NCI-H2196 (cell line): ENCODE measurements at regions not wholly inside any gene's neighbourhood (a gene's known extent, or its start where the extent isn't known, plus 50 kb on each side); places are given as distances from the start of the nearest gene placed in this dataset.

Experiments
- DNase-seq: peaks from one replicate; lab custom pipeline; 2025; ENCODE audit not compliant: unreplicated experiment; lab: John Stamatoyannopoulos, UW

DNA sequence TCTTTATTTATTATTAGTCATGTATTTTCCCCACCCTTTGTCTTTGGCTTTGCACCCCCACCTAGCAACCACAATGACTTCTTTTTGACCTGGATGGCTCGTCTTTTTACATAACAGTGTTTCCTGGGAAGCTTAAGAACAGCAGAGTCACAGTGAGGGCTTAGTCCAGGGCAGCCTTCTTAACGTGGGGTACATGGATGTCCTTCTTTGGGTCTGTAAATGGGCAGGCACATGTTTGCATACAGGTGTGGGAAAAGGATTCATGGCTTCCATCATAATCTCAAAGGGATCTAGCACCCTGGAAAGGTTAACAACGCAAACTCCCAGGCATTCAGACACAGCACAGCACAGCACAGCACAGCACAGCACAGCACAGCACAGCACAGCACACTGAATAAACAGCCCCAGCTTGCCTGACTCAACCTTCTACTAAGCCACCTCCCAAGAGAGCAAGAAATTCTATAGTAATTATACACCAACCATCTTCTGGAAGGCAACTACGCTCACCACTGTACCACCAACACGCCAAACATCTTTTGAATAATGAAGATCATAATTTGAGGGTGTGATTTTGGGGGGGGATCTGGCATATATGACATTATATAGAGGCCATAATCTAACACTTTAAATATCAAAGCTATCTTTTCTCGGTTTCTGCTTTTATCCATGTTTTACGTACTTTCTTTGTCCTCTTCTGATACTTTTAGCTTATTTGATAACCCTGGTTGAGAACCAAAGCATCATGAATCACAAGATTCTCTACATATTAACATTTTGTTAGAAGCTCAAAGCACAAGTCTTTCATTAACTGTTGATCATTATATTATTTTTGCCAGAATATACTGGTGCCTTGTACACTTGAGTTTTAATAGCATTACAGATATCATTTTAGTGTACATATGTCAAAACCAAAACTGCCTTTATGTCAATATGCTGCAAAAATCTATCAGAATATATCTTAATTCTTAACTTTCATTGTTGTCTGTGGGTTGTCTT lies 177.2 kb upstream of the KLF14 start:
- DNase-seq = no peak

DNA sequence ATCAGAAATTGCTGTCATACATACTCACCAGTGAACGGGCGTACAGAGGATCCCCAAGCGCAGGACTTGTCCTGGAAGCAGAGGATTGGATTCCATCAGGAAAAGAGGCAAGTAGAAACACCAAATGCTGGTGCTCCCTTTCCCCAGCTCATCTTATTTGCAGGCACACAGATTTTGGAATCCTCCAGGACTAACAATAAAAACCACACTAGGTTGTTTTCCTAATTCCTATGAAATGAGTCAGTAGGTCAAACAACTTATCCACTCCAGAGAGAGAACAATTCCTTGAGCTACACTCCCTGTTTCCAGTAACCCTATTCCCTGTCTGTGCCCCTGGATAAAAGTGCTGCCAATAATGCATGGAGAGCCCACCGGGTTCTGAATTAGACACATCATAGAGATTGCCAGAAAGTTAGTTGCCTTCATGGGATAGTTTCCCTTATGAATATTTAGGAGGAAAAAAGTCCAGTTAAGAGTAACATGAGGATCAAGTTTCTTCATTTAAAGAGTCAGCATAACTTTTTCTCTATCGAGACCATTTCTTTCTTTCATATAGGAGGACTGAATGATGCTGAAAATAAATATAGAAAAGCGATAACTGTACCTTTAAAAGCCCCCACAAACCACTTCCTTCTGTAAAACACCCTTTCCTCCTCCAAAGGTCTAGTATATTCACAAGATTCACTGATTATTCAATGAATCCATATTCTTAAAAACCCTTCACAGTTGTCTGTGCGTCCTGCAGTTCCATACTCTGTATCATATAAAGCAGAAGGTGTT lies 178.3 kb upstream of the KLF14 start:
- no peak for DNase-seq

GRCh38 chr7:130912862-130913638 lies 179.0 kb upstream of the KLF14 start:
- no peak for DNase-seq

DNA sequence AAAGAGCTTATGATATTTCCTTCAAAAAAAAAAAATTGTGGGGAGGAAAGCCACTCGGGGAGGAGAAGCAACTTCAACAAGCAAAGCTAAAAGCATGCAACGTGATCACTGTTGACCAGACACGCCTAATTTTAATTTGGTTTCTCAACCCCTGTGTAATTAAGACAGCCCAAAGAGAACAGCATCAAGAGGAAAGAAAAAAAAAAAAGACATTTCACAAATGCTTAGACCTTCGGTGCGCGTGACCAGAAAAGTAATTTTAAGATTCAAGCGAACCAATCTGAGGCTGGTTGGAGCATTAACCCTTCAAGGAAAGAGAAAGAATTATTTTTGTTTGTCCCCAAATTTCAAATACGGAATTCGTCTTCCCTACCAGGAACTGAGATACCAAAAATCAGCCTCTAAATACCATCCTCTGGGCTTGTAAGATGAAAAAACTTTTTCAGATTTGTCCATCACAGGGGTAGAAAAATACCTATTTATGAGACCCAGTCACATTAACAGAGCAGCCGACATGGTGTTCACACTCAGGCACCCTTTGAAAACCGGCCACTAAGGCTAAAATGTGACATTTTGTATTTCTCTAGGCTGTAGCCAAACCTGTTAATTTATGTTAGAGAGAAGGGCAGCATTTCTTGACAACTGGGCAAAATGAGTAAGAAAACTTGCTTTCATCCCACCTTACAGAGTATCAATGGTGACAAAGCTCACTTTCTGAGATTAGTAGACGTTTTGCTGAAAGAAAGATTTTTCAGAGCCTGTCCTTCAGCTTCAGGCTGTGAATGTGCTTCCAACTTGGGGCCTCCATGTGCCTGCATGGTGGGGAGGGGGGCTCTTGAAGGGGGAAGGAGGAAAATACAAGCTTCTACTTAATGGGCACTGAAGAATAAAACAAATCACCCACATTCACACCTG lies 179.9 kb upstream of the KLF14 start:
- DNase-seq = no peak

GRCh38 chr7:130914554-130915294 lies 180.7 kb upstream of the KLF14 start:
- DNase-seq = no peak

DNA sequence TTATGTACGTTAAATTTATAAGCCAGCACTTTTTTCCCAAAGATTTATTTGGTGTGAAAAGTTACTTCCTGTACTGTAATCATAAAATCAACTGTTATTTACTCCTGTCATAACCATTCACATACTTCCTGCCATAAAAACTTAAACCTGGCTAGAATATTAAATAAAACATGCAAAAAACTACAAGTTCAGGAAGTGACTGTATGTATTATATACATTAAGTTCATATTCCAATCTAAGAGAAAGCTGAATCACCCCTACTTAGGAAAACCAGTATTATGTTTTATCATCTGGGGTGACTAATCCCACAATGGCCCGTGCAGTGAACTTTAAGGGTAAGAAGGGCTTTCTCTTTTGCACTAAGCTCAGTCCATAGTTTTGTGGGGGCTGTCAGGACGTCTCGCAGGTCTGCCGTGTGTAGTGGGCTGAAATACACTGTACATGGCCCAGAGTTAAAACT lies 183.7 kb upstream of the KLF14 start:
- DNase-seq = no peak

DNA sequence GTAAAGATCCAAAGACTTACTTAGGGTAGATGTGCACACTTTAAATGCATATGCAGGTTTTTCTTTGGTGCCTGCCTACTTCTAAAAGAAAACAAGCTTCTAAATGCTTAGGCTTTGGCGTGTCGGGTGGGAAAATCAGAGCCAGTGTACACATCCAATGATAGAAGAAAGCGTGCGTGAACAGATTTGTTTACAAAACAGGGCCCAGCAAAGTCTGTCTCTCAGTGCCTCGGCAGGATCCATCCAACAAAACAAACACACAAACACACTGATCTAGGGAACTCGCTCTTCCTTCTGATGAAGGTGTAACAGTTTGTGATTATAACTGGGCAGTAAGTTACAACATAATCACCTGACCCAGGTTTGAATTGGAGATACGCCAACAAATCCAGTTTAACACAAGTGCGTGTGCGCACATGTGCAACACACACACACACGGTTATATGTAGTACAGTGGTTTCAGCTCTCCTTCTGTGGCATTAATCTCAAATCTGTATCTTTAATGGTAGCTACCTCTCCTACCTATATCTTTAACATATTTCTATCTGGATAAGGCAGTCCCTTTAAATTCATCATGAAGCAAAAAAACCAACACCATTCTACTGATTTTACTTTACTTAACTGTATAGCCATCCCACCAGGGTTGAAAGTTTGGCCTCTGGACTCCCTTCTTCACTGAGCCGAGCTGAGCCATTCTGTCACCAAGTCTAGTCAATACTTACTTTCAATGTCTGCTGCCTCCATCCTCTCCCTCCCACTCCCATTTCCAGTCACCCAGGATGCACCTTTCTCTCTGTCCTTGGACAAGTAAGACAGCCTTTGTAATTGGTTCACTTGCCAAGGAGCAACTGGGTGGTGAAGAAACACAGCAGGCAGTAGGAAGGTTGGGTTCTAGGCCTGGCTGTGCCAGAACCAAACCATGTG lies 184.4 kb upstream of the KLF14 start:
- no peak for DNase-seq

GRCh38 chr7:130919316-130920103 lies 185.5 kb upstream of the KLF14 start:
- DNase-seq = no peak

- no peak for DNase-seq
Measured at GRCh38 chr7:130920122-130920521, 186.1 kb upstream of the KLF14 start.

DNA sequence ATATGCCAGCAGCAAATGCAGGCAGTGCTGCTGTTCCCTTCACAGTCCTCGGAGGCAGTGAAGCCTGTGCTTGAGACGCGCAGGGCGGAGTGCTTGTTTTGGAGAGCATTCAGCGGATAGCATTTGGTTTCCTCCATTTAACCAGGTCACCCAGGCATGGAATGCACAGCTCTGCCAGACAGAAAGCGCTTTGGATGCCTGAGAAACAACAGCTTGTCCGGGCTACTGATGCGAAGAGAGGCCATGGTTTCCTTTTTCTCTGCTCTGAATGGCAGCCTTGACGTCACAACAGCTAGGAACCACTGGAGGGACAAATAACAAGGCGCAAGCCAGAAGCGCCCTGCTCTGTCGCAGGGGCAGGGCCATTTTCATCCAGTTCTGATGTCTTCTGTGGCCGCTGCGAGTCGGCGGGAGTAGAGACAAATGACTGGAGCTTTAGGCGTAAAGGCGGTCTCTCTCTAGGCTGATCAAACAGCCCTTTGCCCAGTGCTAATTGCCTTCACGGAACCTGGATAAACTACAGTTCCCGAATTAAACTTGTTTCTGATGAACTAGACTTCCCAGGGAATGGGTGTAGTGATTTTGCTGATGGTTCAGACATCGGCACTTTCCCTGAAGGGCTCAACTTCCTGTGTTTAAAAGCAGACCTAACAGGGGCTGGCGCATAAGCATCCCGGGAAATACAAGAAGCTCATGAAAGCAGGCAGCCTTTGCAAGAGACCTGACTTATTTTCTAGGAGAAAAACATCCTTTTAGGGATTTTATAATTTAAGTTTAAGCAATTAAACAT lies 187.6 kb upstream of the KLF14 start:
- DNase-seq = no peak

DNA sequence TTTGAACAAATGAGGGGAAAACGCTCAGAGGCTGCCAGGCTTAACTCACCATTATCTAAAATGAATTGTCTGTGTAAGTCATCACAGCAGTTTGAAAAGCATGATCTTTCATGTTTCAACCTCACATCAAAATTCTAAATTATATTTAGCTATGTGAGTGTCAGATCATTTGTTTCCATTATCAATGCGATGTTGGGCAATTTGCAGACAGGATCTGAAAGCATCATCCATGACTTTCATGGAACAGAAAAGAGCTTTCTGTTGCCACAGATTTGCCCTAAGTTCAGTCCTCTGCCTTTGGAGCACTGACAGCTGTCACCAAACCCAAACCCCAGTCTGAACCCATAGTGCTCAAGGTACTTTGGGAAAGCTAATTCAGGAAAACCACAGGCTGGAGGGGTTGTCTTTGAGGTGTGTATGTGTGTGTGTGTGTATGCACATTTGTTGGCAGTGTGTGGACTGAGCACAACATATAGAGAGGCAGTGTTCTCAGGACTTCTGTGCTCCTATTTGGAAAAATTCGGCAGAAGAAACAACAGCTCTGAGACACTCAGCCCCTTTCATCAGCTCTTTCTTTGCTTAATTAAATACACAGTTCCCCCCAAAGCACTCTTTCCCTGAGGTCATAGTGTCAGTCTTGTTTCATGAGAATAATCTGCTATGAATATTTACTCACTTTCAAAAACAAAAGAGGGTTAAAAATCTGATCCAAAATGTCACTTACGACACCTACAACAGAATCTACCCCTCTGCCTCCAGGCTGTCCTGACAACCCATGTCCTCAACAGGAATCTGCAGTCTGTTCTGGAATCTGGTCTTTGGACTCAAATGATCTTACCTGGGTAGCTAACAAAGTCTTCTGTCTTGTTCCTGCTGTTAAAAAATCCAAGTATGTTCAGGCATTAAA lies 188.5 kb upstream of the KLF14 start:
- DNase-seq = no peak

DNA sequence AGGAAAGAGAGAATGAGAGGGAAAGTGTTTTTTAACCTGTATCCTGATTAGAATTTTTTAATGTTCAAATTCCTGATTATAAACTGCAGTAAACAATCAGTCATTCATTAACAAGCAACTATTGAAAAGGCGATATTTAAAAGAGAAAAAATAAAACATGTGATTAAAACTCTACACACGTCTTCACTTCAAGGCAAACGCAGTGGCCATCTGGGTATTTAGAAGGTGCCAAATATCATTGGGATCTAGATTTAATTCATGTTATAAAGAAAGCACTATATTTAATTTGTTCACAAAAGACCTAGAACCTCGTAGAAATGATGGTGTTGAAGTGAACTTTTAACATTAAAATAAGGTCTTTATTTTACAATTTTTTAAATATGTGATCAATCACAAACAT lies 189.4 kb upstream of the KLF14 start:
- DNase-seq = no peak

- DNase-seq = no peak
Measured at GRCh38 chr7:130923930-130924329, 189.9 kb upstream of the KLF14 start.

DNA sequence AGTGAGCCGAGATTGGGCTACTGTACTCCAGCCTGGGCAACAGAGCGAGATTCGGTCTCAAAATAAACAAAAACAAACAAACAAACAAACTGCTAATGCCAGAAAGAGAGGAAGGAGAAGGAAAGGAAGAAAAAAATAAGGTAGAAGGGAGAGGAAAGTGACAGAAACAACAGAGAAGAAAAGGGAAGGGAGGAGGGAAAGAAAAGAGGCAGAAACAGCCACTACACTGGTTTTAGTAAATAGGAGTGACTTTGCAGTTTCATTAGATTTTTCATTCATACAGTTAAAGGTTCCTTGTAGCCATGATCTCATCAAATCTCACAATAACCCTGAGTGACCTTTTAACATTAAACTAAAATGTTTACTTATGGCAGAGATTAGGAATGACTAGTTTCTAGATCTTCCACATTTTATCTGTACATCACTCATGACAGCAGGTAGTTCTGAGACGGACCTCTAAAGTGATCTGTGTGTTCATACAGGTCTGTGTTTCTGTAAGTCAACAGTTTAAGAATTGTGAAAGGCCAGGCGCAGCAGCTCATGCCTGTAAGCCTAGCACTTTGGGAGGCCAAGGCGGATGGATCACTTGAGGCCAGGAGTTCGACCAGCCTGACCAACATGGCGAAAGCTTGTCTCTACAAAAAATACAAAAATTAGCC lies 191.3 kb upstream of the KLF14 start:
- DNase-seq = no peak

- no peak for DNase-seq
Measured at GRCh38 chr7:130926001-130926691, 192.1 kb upstream of the KLF14 start.
